Mesendoderm (in vitro differentiated cells): ENCODE measurements at regions not wholly inside any gene's neighbourhood (a gene's known extent, or its start where the extent isn't known, plus 50 kb on each side); places are given as distances from the start of the nearest gene placed in this dataset.
A peak's percentile ranks its signal among the peaks of the same experiment; 100 is the strongest.
"Not testable (repeated sequence)": the region's sequence is repeated elsewhere in the genome, so short reads cannot be mapped to it uniquely, and the experiment has no call there.

ENCODE experiments used
- DNase-seq: peaks from one replicate; pipeline ENCODE4 v3.0.0; 2013
- H2AK5ac ChIP-seq: 2 replicates; pipeline ENCODE4 v1.6.1; 2013; ENCODE audit warnings: low read length, inconsistent platforms
- H2BK120ac ChIP-seq: 2 replicates; pipeline ENCODE4 v1.6.1; 2013; ENCODE audit warnings: low read depth, mild to moderate bottlenecking, low read length, moderate library complexity, mixed read lengths
- H2BK15ac ChIP-seq: replicated peaks from 2 replicates; pipeline ENCODE4 v1.6.1; 2013; ENCODE audit warnings: low read depth, mild to moderate bottlenecking, moderate library complexity
- H2BK5ac ChIP-seq: 2 replicates; pipeline ENCODE4 v1.6.1; 2013; ENCODE audit warnings: low read length, inconsistent platforms
- H3K18ac ChIP-seq: 2 replicates; pipeline ENCODE4 v1.6.1; 2013; ENCODE audit warnings: mild to moderate bottlenecking, low read length, mixed read lengths
- H3K23ac ChIP-seq: one replicate; pipeline ENCODE4 v1.6.1; 2013; ENCODE audit warnings: low read length
- H3K27ac ChIP-seq: 2 replicates; pipeline ENCODE4 v1.5.1; 2013; ENCODE audit warnings: low read depth, mild to moderate bottlenecking, inconsistent platforms, low read length, moderate library complexity
- H3K27me3 ChIP-seq: 2 replicates; pipeline ENCODE4 v1.6.1; 2013; ENCODE audit warnings: low read length, control low read depth, mild to moderate bottlenecking, inconsistent platforms; ENCODE audit not compliant: insufficient read depth, poor library complexity
- H3K36me3 ChIP-seq: 2 replicates; pipeline ENCODE4 v1.6.1; 2013; ENCODE audit warnings: low read length, inconsistent platforms; ENCODE audit not compliant: control insufficient read depth, insufficient read depth
- H3K4ac ChIP-seq: one replicate; pipeline ENCODE4 v1.6.1; 2013; ENCODE audit warnings: low read depth, mild to moderate bottlenecking, low read length, moderate library complexity
- H3K4me1 ChIP-seq: 2 replicates; pipeline ENCODE4 v1.6.1; 2013; ENCODE audit warnings: low read depth, low read length, inconsistent platforms; ENCODE audit not compliant: control insufficient read depth
- H3K4me2 ChIP-seq: 2 replicates; pipeline ENCODE4 v1.6.1; 2013; ENCODE audit warnings: low read length
- H3K4me3 ChIP-seq: 2 replicates; pipeline ENCODE4 v1.5.1; 2013; ENCODE audit warnings: mild to moderate bottlenecking, low read length
- H3K56ac ChIP-seq: one replicate; pipeline ENCODE4 v1.6.1; 2013; ENCODE audit warnings: low read length
- H3K79me1 ChIP-seq: 2 replicates; pipeline ENCODE4 v1.6.1; 2013; ENCODE audit warnings: low read length, inconsistent platforms
- H3K79me2 ChIP-seq: 2 replicates; pipeline ENCODE4 v1.6.1; 2013; ENCODE audit warnings: mild to moderate bottlenecking, low read length; ENCODE audit not compliant: control insufficient read depth, insufficient read depth
- H3K9ac ChIP-seq: 2 replicates; pipeline ENCODE4 v1.6.1; 2013; ENCODE audit warnings: low read length, inconsistent platforms
- H4K5ac ChIP-seq: one replicate; pipeline ENCODE4 v1.6.1; 2013; ENCODE audit warnings: low read length
- H4K8ac ChIP-seq: one replicate; pipeline ENCODE4 v1.6.1; 2013; ENCODE audit warnings: low read depth, mild to moderate bottlenecking, control low read depth, low read length, moderate library complexity
- WGBS: extraction: QIAGEN DNeasy Blood & Tissue Kit; methylation state at CpG from one replicate; pipeline ENCODE4 v1.1.7; 2013; ENCODE audit warnings: low lambda C conversion rate, missing lambda C conversion rate; ENCODE audit not compliant: insufficient coverage; ENCODE audit errors: extremely low coverage; 5-methylcytosine and 5-hydroxymethylcytosine counted together

DNA sequence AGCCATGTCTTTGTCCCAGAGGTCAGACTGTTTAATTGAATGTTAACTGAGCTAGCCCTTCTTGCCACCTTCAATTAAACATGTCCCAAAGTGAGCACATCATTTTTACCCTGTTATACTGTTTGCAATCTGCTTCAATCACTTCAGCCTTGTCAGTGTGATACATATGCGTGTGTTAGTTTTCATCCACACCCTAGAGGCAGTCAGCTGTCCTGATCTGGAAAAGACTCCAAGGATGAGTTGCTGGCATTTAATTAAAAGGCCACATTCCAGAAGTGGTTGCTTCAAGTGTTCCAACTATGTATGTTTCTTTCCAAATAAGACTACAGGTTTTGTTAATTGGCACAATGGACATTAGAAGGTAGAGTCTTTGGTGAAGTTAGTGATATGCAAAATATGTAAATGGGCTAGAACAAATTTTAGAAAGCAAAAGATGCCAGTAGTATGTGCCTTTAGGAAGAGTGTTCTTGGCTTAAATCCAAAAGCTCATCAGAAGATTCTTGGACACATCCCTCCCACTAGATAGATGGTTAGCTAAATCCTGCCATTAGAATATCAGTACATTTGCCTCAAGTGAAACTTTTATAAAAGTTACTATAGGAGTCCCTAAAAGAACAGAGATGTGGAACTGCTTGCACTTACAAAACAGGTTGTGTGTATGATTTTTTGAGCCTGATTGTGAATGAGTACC lies 79.5 kb upstream of the SLIT2 start:
- Histone ChIP-seq H3K9ac (no peak overlapping the region), H4K8ac (no peak overlapping the region), H3K18ac (no peak overlapping the region), H3K36me3 (no peaks in the 10 kb centered on the region), H3K79me2 (no peaks in the 10 kb centered on the region), H3K27ac (no peak overlapping the region), H3K56ac (no peak overlapping the region), H3K4me1 (no peaks in the 10 kb centered on the region), H2AK5ac (no peak overlapping the region), H2BK15ac (no peak overlapping the region), H2BK120ac (no peak overlapping the region), H3K4me2 (no peak overlapping the region), H4K5ac (no peak overlapping the region), H3K79me1 (no peaks in the 10 kb centered on the region), H3K4me3 (no peak overlapping the region), H3K4ac (no peak overlapping the region), H2BK5ac (no peak overlapping the region), H3K27me3 (no peaks in the 10 kb centered on the region), H3K23ac (no peak overlapping the region)
- DNase-seq, result peak; percentile 0
- WGBS, result no CpG with 5 or more reads among the region's 1 CpG

DNA sequence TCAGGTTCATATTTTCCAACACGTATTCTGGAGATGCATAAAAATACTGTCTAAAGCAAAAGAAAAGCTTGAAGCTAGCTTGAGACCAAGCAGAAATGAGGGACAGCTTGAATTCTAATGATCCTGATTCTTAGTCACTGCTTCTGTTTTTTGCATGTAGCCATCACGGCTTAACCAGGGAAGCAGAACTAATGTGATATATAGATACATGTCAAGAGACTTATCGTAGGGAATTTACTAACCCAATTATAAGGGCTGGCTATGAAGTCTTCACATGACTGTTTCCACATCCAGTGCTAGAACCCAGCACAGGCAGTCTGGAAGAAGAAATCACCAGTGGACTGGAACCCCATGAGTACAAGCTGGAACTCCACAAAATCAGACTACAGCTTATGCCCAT lies 85.2 kb upstream of the SLIT2 start:
- Histone ChIP-seq H3K18ac (no peak overlapping the region), H3K9ac (no peak overlapping the region), H3K36me3 (no peaks in the 10 kb centered on the region), H3K4me2 (no peak overlapping the region), H3K56ac (no peak overlapping the region), H4K5ac (no peak overlapping the region), H2BK120ac (no peak overlapping the region), H2BK15ac (no peak overlapping the region), H3K27me3 (no peaks in the 10 kb centered on the region), H3K4me1 (no peaks in the 10 kb centered on the region), H2BK5ac (no peak overlapping the region), H3K23ac (no peak overlapping the region), H3K79me1 (no peaks in the 10 kb centered on the region), H2AK5ac (no peak overlapping the region), H4K8ac (no peak overlapping the region), H3K79me2 (no peaks in the 10 kb centered on the region), H3K4ac (no peak overlapping the region), H3K4me3 (no peak overlapping the region), H3K27ac (no peak overlapping the region)
- WGBS, result no CpG with 5 or more reads among the region's 3 CpGs
- no peak for DNase-seq

DNA sequence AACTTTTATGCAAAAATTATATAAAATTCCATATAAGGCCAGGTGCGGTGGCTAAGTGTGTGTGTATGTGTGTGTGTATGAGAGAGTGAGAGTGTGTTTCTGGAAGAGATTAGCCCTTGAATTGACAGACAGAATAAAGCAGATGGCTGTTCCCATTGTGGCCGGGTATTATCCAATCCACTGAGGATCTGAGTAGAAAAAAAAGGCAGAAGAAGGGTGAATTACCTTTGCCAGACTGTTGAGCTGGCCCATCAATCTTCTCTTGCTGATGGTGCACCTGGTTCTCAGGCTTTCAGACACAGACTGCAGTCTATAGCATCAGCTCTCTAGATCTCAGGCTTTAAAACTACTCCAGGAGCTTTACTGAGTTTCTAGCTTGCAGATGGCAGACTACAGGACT lies 92.2 kb upstream of the SLIT2 start:
- Histone ChIP-seq H3K18ac (no peak overlapping the region), H3K4me2 (no peak overlapping the region), H3K27me3 (no peaks in the 10 kb centered on the region), H3K36me3 (no peaks in the 10 kb centered on the region), H3K56ac (no peak overlapping the region), H2BK15ac (no peak overlapping the region), H2AK5ac (no peak overlapping the region), H4K5ac (no peak overlapping the region), H3K4me1 (no peaks in the 10 kb centered on the region), H3K79me2 (no peaks in the 10 kb centered on the region), H3K79me1 (no peaks in the 10 kb centered on the region), H2BK120ac (no peak overlapping the region), H2BK5ac (no peak overlapping the region), H4K8ac (no peak overlapping the region), H3K4ac (no peak overlapping the region), H3K9ac (no peak overlapping the region), H3K23ac (no peak overlapping the region), H3K4me3 (no peak overlapping the region), H3K27ac (no peak overlapping the region)
- DNase-seq, result no peak
- no CpG with 5 or more reads among the region's 2 CpGs for WGBS

DNA sequence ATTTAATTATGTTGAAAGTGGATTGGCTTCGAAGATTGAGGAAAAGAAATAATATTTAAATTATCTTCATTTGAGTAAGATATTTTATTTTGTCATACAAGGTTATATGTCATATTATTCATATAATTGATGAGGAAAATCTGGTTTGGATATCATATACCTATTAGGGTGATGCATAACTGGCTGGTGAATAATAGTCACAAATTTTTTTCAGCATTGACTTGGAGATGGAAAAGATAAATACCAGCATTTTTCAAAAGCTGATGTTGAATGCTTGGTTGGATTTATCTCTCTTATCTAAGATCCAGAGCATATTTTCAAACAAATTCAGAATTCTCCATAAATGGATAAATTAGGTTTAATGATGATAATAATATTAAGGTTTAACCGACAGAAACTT lies 93.5 kb upstream of the SLIT2 start:
- no peak overlapping the region for H4K5ac ChIP-seq
- H3K79me2 ChIP-seq, result no peaks in the 10 kb centered on the region
- no peak overlapping the region for H3K4me3 ChIP-seq
- H3K9ac ChIP-seq, result no peak overlapping the region
- DNase-seq, result no peak
- H4K8ac ChIP-seq, result no peak overlapping the region
- no peak overlapping the region for H3K27ac ChIP-seq
- no peak overlapping the region for H2BK15ac ChIP-seq
- no peak overlapping the region for H3K4ac ChIP-seq
- no peak overlapping the region for H2BK120ac ChIP-seq
- H3K18ac ChIP-seq, result no peak overlapping the region
- no peak overlapping the region for H2AK5ac ChIP-seq
- no peaks in the 10 kb centered on the region for H3K79me1 ChIP-seq
- no peaks in the 10 kb centered on the region for H3K36me3 ChIP-seq
- no CpG with 5 or more reads among the region's 2 CpGs for WGBS
- no peak overlapping the region for H3K4me2 ChIP-seq
- H3K4me1 ChIP-seq, result no peaks in the 10 kb centered on the region
- no peak overlapping the region for H3K56ac ChIP-seq
- no peaks in the 10 kb centered on the region for H3K27me3 ChIP-seq
- no peak overlapping the region for H2BK5ac ChIP-seq
- no peak overlapping the region for H3K23ac ChIP-seq

DNA sequence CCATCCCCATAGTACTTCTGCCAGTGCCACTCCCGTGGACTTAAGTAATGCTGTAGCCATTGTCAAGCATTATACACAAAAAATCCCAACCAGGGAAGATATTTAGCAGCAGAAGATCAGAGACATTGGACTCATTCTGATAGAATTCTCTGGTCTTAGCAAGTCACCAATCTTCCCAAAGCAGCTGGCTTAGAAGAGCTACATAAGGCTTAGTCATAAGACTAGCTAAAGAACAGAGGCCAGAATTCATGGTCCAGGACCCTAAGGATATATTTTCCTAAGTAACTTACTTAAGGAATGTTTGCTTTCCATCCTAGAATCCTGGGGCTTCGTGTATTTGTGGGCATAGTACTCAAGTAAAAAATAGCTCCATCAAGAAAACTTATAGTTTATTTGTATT lies 100.3 kb upstream of the SLIT2 start:
- no peak overlapping the region for H3K18ac ChIP-seq
- no peak overlapping the region for H4K5ac ChIP-seq
- no peak for DNase-seq
- H3K4me1 ChIP-seq, result no peaks in the 10 kb centered on the region
- no peak overlapping the region for H3K23ac ChIP-seq
- H3K9ac ChIP-seq, result no peak overlapping the region
- H3K4me3 ChIP-seq, result no peak overlapping the region
- H3K79me1 ChIP-seq, result no peaks in the 10 kb centered on the region
- no peak overlapping the region for H3K27ac ChIP-seq
- no peak overlapping the region for H3K56ac ChIP-seq
- no peaks in the 10 kb centered on the region for H3K79me2 ChIP-seq
- no peak overlapping the region for H3K4me2 ChIP-seq
- H2BK15ac ChIP-seq, result no peak overlapping the region
- H3K27me3 ChIP-seq, result no peaks in the 10 kb centered on the region
- WGBS, result no CpG with 5 or more reads among the region's 2 CpGs
- H2BK5ac ChIP-seq, result no peak overlapping the region
- H2BK120ac ChIP-seq, result no peak overlapping the region
- H3K4ac ChIP-seq, result no peak overlapping the region
- no peaks in the 10 kb centered on the region for H3K36me3 ChIP-seq
- no peak overlapping the region for H2AK5ac ChIP-seq
- H4K8ac ChIP-seq, result no peak overlapping the region

DNA sequence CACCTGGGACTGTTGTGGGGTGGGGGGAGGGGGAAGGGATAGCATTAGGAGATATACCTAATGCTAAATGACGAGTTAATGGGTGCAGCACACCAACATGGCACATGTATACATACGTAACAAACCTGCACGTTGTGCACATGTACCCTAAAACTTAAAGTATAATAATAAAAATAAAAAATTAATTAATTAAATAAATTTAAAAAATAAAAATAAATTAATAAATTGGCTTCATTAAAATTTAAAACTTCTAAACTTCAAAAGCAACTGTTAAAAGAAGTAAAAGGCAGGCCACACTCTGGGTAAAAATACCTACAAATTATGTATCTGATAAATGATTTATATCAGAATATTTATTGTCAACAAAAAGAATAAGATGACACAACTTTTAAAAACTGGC lies 102.6 kb upstream of the SLIT2 start:
- H2BK120ac ChIP-seq, H3K27ac ChIP-seq, H3K27me3 ChIP-seq, H3K4me1 ChIP-seq, H3K4me3 ChIP-seq, H3K23ac ChIP-seq, H2AK5ac ChIP-seq, H3K79me2 ChIP-seq, H2BK5ac ChIP-seq, H3K36me3 ChIP-seq, H3K9ac ChIP-seq, H2BK15ac ChIP-seq, H3K56ac ChIP-seq, H3K18ac ChIP-seq, H3K4me2 ChIP-seq, H4K5ac ChIP-seq, H4K8ac ChIP-seq, H3K4ac ChIP-seq, H3K79me1 ChIP-seq, DNase-seq: not testable (repeated sequence)
- no CpG with 5 or more reads among the region's 3 CpGs for WGBS
